ENCODE measurements at regions not wholly inside any gene's neighbourhood (a gene's known extent, or its start where the extent isn't known, plus 50 kb on each side); places are given as distances from the start of the nearest gene placed in this dataset.

- no peak for DNase-seq (ENCODE audit: low read depth)
These were observed 119.3 kb upstream of the PFN2 start for GRCh38 chr3:150090006-150090405.

GRCh38 chr3:150084128-150084527, 113.4 kb upstream of the PFN2 start:
- no peak for DNase-seq (ENCODE audit: low read depth)

- DNase-seq (ENCODE audit: low read depth), result no peak
These were observed 113.0 kb upstream of the PFN2 start for GRCh38 chr3:150083655-150084042.

- DNase-seq (ENCODE audit: low read depth), result no peak
These were observed 112.4 kb upstream of the PFN2 start for GRCh38 chr3:150082898-150083654.

GRCh38 chr3:150081084-150081483, 110.4 kb upstream of the PFN2 start:
- DNase-seq (ENCODE audit: low read depth), result no peak

- no peak for DNase-seq (ENCODE audit: low read depth)
These were observed 109.5 kb upstream of the PFN2 start for GRCh38 chr3:150080058-150080730.

- DNase-seq (ENCODE audit: low read depth), result no peak
These were observed 108.5 kb upstream of the PFN2 start for GRCh38 chr3:150079029-150079739.

GRCh38 chr3:150077581-150078247, 107.0 kb upstream of the PFN2 start:
- DNase-seq (ENCODE audit: low read depth), result no peak

- no peak for DNase-seq (ENCODE audit: low read depth)
These were observed 106.4 kb upstream of the PFN2 start for GRCh38 chr3:150077107-150077506.

- no peak for DNase-seq (ENCODE audit: low read depth)
These were observed 105.7 kb upstream of the PFN2 start for GRCh38 chr3:150076443-150076842.

GRCh38 chr3:150075417-150075865, 104.7 kb upstream of the PFN2 start:
- no peak for DNase-seq (ENCODE audit: low read depth)

- no peak for DNase-seq (ENCODE audit: low read depth)
These were observed 104.2 kb upstream of the PFN2 start for GRCh38 chr3:150074697-150075416.

- no peak for DNase-seq (ENCODE audit: low read depth)
These were observed 103.6 kb upstream of the PFN2 start for GRCh38 chr3:150074277-150074676.

- DNase-seq (ENCODE audit: low read depth), result no peak
These were observed 102.8 kb upstream of the PFN2 start for GRCh38 chr3:150073513-150073912.

GRCh38 chr3:150073031-150073430, 102.3 kb upstream of the PFN2 start:
- DNase-seq (ENCODE audit: low read depth), result no peak

GRCh38 chr3:150072576-150072975, 101.9 kb upstream of the PFN2 start:
- no peak for DNase-seq (ENCODE audit: low read depth)

GRCh38 chr3:150070271-150070670, 99.6 kb upstream of the PFN2 start:
- DNase-seq (ENCODE audit: low read depth), result no peak

- no peak for DNase-seq (ENCODE audit: low read depth)
These were observed 98.9 kb upstream of the PFN2 start for GRCh38 chr3:150069633-150070032.

- no peak for DNase-seq (ENCODE audit: low read depth)
These were observed 98.4 kb upstream of the PFN2 start for GRCh38 chr3:150069154-150069527.

- DNase-seq (ENCODE audit: low read depth), result no peak
These were observed 97.9 kb upstream of the PFN2 start for GRCh38 chr3:150068440-150069153.

- DNase-seq (ENCODE audit: low read depth), result no peak
These were observed 96.9 kb upstream of the PFN2 start for GRCh38 chr3:150067561-150067960.
